NCI-H1694 treated with DMSO at 0.1 percent for 48 hours (cell line): ENCODE measurements at regions not wholly inside any gene's neighbourhood (a gene's known extent, or its start where the extent isn't known, plus 50 kb on each side); places are given as distances from the start of the nearest gene placed in this dataset.
"Not testable (repeated sequence)": the region's sequence is repeated elsewhere in the genome, so short reads cannot be mapped to it uniquely, and the experiment has no call there.

Experiments used
- DNase-seq: peaks from one replicate; lab custom pipeline; 2025; lab: John Stamatoyannopoulos, UW

DNA sequence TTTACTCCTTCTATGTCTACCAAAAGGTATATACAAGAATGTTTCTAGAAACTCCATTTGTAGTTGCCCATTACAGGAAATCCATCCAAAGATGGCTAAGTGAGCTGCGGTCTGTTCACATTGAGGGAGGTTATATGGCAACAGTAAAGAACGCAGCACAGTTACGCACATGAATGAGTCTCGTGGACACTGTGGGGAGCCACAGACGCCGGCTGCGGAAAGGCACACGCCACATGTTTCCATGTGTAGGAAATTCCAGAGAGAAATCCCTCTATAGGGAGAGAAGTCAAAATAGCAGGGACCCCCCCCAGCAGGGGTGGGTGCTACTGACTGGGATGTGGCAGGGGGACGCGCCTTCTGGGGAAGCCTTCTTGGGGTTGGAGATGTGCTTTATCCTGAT is 139.0 kb upstream of the NCOR2 start:
- DNase-seq: no peak

- no peak for DNase-seq
These were observed 138.2 kb upstream of the NCOR2 start for GRCh38 chr12:124705545-124706138.

GRCh38 chr12:124704619-124705018 is 137.2 kb upstream of the NCOR2 start:
- no peak for DNase-seq

DNA sequence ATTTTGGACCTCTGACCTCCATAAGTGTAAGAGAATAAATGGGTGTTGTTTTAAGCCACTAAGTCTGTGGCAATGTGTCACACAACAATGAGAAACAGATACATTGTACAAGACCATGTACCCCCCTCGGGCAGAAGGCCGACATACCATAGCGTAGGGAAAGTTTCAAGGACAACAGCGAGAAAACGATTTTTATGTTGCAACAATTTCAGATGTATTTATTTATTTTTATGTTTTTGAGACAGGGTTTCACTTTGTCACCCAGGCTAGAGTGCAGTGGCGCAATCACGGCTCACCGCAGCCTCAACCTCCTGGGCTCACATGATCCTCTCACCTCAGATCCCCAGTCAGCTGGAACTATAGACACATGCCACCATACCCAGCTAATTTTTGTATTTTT is 136.4 kb upstream of the NCOR2 start:
- DNase-seq: no peak

DNA sequence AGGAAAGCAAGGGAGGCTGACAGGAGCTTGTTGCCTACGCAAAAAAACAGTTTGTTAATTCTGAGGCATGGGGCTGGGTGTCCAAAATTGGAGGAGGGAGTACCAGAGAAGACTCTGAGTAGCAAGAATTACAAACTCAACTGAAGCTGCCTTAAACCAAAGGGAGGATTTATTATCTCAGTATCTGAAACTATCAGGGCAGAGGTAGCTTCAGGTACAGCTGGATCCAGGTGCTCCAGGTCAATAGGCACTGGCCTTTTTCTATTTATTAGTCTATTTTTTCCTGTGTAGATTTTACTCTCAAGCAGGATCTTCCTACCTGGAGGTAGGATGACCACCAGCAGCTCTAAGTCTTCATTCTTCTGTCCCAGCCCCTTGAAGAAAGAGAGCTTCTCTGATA is 135.3 kb upstream of the NCOR2 start:
- DNase-seq: no peak

DNA sequence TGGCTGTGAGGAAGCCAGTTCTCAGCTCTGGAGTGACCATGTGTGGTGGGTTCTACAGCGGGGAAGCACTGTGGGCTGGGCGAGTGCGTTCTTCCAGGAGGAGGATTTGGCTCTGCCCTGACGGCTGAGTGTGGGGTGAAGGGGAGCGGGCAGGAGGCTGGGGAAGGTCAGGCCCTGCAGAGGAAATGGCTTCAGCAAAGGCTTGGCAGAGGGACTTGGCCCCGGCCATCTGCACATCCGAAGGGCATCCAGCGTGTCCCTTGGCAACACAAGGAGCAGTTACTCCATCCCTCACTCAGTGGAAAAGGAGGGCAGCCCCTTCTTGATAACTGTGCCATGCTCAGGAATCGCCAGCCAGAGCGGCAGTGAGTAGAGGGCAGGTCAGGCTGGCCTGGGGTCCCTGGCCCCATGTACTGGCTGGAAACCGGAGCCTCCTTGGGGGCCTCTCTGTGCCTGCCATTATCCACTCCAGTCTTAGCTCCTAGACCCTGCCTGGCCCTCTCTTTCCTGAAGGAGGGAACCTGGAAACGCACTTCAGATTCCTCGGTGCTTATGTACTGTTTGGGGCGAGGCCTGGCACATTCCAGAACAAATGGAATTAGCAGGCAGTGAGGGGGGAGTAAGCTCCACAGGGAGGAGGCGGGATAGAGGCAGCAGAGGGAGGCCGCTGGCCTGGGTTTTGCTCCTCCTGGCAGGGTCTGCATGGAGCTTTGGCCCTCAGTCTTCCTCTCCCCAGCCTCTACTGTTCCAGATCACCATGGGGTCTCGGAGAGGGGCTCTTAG is 133.6 kb upstream of the NCOR2 start:
- no peak for DNase-seq

GRCh38 chr12:124699909-124700308 is 132.5 kb upstream of the NCOR2 start:
- DNase-seq: no peak

GRCh38 chr12:124698998-124699305 is 131.5 kb upstream of the NCOR2 start:
- DNase-seq: no peak

- no peak for DNase-seq
These were observed 131.0 kb upstream of the NCOR2 start for GRCh38 chr12:124698211-124698997.

GRCh38 chr12:124697722-124698121 is 130.3 kb upstream of the NCOR2 start:
- DNase-seq: not testable (repeated sequence)

DNA sequence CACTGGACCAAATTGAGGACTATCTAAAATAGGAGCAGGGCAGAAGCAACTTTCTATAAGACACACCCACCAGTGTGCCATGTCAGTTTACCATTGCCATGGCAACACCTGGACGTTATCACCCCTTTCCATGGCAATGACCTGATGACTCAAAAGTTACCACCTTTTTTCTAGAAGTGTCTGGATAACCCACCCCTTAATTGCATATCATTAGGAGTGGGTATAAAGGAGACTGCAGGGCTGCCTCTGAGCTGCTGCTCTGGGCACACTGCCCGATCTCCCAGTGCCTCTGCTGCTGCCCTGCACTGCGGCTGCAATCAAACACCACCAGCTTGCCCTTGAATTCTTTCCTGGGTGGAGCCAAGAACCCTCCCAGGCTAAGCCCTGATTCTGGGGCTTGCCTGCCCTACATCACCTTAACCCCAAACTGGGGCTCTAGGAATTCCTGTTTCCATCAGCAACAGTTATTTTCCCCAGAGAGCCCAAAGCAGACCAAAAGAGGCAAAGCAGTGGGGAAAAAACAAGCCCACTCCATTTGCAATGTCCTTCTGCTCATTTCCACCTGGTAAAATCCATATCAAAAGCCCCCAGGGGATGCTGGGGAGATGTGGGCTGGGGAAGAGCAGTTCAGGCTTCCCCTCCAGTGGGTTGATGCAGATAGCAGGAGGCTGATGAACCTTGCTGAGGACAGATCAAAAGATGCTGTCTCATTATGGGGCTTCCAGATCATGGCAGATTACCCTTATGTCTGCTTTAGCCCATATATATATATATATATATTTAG is 129.5 kb upstream of the NCOR2 start:
- DNase-seq: peak; percentile 84

DNA sequence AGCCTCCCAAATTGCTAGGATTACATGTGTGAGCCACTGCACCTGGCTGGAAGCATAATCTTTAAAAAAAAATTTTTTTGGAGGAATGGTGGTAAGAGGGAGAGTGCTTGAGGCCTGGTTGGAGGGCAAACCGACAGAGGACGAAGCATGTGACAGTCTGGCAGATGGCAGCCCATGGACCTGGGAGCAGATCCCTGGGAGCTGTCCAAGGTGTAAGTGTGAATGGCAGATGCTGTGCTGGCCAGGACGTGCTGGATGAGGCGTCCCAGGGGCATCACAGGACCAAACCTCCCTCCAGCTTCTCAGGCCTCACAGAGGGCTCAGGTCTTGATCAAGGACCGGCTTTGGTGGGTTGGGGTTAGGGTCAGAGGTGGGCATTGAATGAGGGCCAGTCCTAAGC is 128.4 kb upstream of the NCOR2 start:
- DNase-seq: peak; percentile 79

GRCh38 chr12:124694846-124695497 is 127.6 kb upstream of the NCOR2 start:
- DNase-seq: peak; percentile 42

DNA sequence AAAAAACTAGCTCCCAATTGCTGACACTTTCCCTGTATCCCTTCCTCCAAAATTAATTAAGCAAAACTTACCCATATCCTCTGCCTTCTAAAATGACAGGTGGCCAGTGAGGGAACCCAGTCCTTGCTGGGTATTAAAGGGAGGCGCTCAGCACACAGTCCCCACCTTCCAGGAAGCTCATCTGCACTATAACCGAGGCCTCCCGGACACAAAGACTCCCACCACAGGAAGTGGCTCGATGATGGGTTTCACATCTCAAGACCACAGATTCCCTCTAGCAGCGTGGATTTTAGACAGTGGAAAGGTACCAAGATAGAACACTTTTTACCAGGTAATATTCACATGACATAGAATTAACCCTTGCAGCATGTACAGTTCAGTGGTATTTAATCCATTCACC is 126.8 kb upstream of the NCOR2 start:
- DNase-seq: peak; percentile 26

- DNase-seq: no peak
These were observed 125.8 kb upstream of the NCOR2 start for GRCh38 chr12:124693111-124693723.

- DNase-seq: no peak
These were observed 125.0 kb upstream of the NCOR2 start for GRCh38 chr12:124692443-124692842.

DNA sequence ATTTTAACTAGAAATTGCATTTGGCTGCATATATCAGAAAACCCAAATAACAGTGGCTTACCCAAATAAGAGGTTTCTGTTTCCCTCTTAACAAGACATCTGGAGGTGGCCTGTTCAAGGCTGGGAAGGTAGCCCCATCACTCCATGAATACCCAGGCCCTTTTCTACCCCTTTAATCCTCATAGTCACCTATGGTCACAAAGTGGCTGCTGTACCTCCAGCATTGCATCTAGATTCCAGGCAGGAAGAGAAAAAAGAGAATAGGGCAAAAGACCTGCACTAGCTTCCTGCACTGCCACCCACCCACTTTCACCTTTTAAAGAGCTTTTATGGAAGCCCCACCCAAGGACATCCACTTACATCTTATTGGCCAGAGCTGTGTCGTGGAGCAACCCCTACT is 124.0 kb upstream of the NCOR2 start:
- DNase-seq: no peak

- DNase-seq: no peak
These were observed 122.2 kb upstream of the NCOR2 start for GRCh38 chr12:124689631-124690030.

DNA sequence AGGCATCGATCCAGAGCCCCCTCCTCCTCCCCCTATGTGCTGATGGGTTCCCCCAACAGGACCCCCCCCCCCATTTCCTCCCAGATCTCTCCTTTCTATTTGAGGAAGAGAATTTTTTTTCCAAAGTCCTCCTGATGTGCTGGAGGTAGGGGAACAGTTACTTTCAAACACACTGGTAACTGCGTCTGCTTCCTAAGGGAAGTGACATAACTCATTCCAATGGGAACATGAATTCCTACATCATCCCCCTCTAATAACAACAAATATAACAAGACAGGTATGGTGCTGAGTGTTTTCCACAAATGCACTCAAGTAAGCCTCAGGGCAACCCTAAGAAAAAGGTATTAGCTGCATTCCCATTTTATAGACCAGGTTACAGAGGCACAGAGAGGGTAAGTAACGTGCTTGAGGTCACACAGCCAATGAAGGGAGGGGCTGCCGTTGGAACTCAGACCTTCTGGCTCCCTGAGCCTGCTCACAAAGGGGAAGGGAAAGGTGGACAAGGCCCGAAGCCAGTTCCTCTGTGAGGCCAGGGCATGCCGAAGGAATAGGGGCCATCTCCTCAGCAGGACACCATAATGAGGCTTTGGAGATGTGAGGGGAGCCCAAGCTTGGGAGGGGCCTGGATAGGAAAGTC is 121.1 kb upstream of the NCOR2 start:
- no peak for DNase-seq

DNA sequence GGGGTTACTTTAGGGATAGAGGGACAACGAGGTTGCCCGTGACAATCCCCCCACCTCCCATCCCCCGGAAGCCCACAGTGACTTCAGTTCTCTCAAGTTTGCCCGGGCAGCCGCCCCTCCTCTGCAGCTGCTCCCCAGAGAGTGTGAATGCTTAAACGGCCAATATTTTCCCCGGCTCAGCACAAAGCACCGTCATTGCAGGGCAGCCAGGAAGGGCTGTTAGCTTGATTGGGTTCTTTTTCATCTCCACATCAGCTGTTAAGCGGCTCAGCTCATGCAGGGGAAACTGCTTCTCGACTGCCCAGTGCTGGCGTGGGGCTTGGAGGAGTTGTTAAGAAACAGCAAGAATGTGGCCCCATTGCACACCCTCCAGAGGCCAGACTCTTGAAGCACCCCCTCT is 120.5 kb upstream of the NCOR2 start:
- peak; percentile 30 for DNase-seq
